SU-DHL-6 (cell line): ENCODE measurements at regions not wholly inside any gene's neighbourhood (a gene's known extent, or its start where the extent isn't known, plus 50 kb on each side); places are given as distances from the start of the nearest gene placed in this dataset.

Experiments used
- H2AFZ ChIP-seq: fragments of 200-600 bp; sonication (generic); 2 replicates; pipeline ENCODE4 v1.6.1; 2014; ENCODE audit warnings: low read depth, mild to moderate bottlenecking, moderate library complexity, mixed read lengths, antibody characterized with exemption, low read length; ENCODE audit not compliant: severe bottlenecking
- H3F3A ChIP-seq: fragments of 200-600 bp; shearing (Covaris generic); 2 replicates; pipeline ENCODE4 v1.6.0; 2016; ENCODE audit warnings: antibody characterized with exemption, mild to moderate bottlenecking; ENCODE audit not compliant: insufficient read depth
- H3K27ac ChIP-seq: fragments of 200-600 bp; sonication (generic); 2 replicates; pipeline ENCODE4 v1.5.1; 2016; ENCODE audit warnings: low read depth, mild to moderate bottlenecking, low read length, moderate library complexity, mixed read lengths
- H3K27me3 ChIP-seq: fragments of 200-600 bp; sonication (generic), shearing (Covaris generic); 2 replicates; pipeline ENCODE4 v1.6.0; 2014; ENCODE audit warnings: mild to moderate bottlenecking, low read length
- H3K36me3 ChIP-seq: fragments of 200-600 bp; sonication (generic); 2 replicates; pipeline ENCODE4 v1.6.1; 2014; ENCODE audit warnings: mild to moderate bottlenecking, low read length, mixed read lengths
- H3K4me2 ChIP-seq: fragments of 300-600, 200-600 bp; shearing (Covaris generic), sonication (generic); 2 replicates; pipeline ENCODE4 v1.6.0; 2014; ENCODE audit warnings: low read length, low read depth, mild to moderate bottlenecking; ENCODE audit not compliant: poor library complexity, severe bottlenecking
- H3K4me3 ChIP-seq: fragments of 200-600 bp; sonication (generic); 2 replicates; pipeline ENCODE4 v1.5.1; 2014; ENCODE audit warnings: antibody characterized with exemption, low read length, mild to moderate bottlenecking, mixed read lengths; ENCODE audit not compliant: insufficient read depth, poor library complexity, severe bottlenecking
- H3K79me2 ChIP-seq: fragments of 200-600 bp; sonication (generic); 2 replicates; pipeline ENCODE4 v1.6.1; 2014; ENCODE audit warnings: mild to moderate bottlenecking, low read length, moderate library complexity; ENCODE audit not compliant: insufficient read depth
- H3K9ac ChIP-seq: fragments of 200-600 bp; sonication (generic); 2 replicates; pipeline ENCODE4 v1.7.0; 2014; ENCODE audit warnings: mild to moderate bottlenecking, low read length
- H3K9me2 ChIP-seq: fragments of 200-600 bp; sonication (generic); replicated peaks from 2 replicates; pipeline ENCODE4 v1.6.1; 2014; ENCODE audit warnings: low read length; ENCODE audit not compliant: insufficient read depth
- H3K9me3 ChIP-seq: fragments of 200-600 bp; sonication (generic); 2 replicates; pipeline ENCODE4 v1.6.1; 2014; ENCODE audit warnings: low read length, mixed read lengths; ENCODE audit not compliant: insufficient read depth
- H4K20me1 ChIP-seq: fragments of 200-600 bp; sonication (generic); 2 replicates; pipeline ENCODE4 v1.6.1; 2014; ENCODE audit warnings: low read depth, mild to moderate bottlenecking, antibody characterized with exemption, low read length, moderate library complexity, mixed read lengths
- CTCF ChIP-seq: fragments of 200-600 bp; sonication (generic); IDR thresholded peaks from one replicate; pipeline ENCODE4 v1.5.1; 2017; ENCODE audit warnings: antibody characterized with exemption, mild to moderate bottlenecking, low read length, moderate library complexity; ENCODE audit not compliant: insufficient read depth, poor library complexity, severe bottlenecking
- EZH2phosphoT487 ChIP-seq: fragments of 200-600 bp; sonication (generic), shearing (Covaris generic); conservative IDR thresholded peaks from 2 replicates; pipeline ENCODE4 v1.6.1; 2018; ENCODE audit warnings: mild to moderate bottlenecking, antibody characterized with exemption, low read length, moderate library complexity, mixed read lengths

GRCh38 chr5:18965893-18966292, 1022.1 kb downstream of the CDH18 start:
- Histone ChIP-seq H3K9ac (no peak overlapping the region), H3K9me2 (no peaks in the 10 kb centered on the region), H3K9me3 (no peaks in the 10 kb centered on the region), H3K27ac (no peak overlapping the region), H3K4me2 (no peak overlapping the region), H2AFZ (peak overlapping the region; percentile 64), H3K4me3 (no peak overlapping the region), H3F3A (no peaks in the 10 kb centered on the region), H4K20me1 (no peaks in the 10 kb centered on the region), H3K79me2 (no peaks in the 10 kb centered on the region), H3K36me3 (no peaks in the 10 kb centered on the region), H3K27me3 (no peaks in the 10 kb centered on the region)
- no peak for TF ChIP-seq CTCF
- TF ChIP-seq EZH2phosphoT487, result no peak

- no peaks in the 10 kb centered on the region for H4K20me1 ChIP-seq
- H3K36me3 ChIP-seq, result no peaks in the 10 kb centered on the region
- no peaks in the 10 kb centered on the region for H3K9me3 ChIP-seq
- no peaks in the 10 kb centered on the region for H3K79me2 ChIP-seq
- H3F3A ChIP-seq, result no peaks in the 10 kb centered on the region
- no peaks in the 10 kb centered on the region for H3K9me2 ChIP-seq
- no peak overlapping the region for H3K9ac ChIP-seq
- peak overlapping the region; percentile 18 for H2AFZ ChIP-seq
- H3K27ac ChIP-seq, result no peak overlapping the region
- no peak overlapping the region for H3K4me3 ChIP-seq
- no peak overlapping the region for H3K4me2 ChIP-seq
- no peaks in the 10 kb centered on the region for H3K27me3 ChIP-seq
- TF ChIP-seq CTCF (no peak), EZH2phosphoT487 (no peak)
These were observed 1020.4 kb downstream of the CDH18 start for GRCh38 chr5:18967637-18968036.

GRCh38 chr5:18968966-18969365, 1019.0 kb downstream of the CDH18 start:
- Histone ChIP-seq H3K4me3 (no peak overlapping the region), H3K27me3 (no peaks in the 10 kb centered on the region), H3K4me2 (no peak overlapping the region), H3K9ac (no peak overlapping the region), H3K36me3 (no peaks in the 10 kb centered on the region), H2AFZ (no peak overlapping the region), H3F3A (no peaks in the 10 kb centered on the region), H3K9me2 (no peaks in the 10 kb centered on the region), H4K20me1 (no peaks in the 10 kb centered on the region), H3K27ac (no peak overlapping the region), H3K9me3 (no peaks in the 10 kb centered on the region), H3K79me2 (no peaks in the 10 kb centered on the region)
- TF ChIP-seq CTCF (no peak), EZH2phosphoT487 (no peak)
